Coronary artery (tissue), 2 donors: ENCODE measurements at regions not wholly inside any gene's neighbourhood (a gene's known extent, or its start where the extent isn't known, plus 50 kb on each side); places are given as distances from the start of the nearest gene placed in this dataset.

Experiments
- DNase-seq: peaks from one replicate; pipeline ENCODE4 v3.0.0-alpha.2; 2017; ENCODE audit warnings: low spot score
- H3K27ac ChIP-seq, 2 donors: fragments of 200-600 bp; sonication (generic); one replicate each; pipeline ENCODE4 v1.5.1; 2016 to 2019
- H3K4me3 ChIP-seq: fragments of 200-600 bp; sonication (generic); 2 replicates; pipeline ENCODE4 v1.5.1; 2016; ENCODE audit warnings: mild to moderate bottlenecking, moderate library complexity
- TF ChIP-seq, protein P1 (sequence below): fragments of 200-600 bp; sonication (generic); IDR thresholded peaks from one replicate; pipeline ENCODE4 v1.5.1; 2019; ENCODE audit warnings: antibody characterized with exemption

DNA sequence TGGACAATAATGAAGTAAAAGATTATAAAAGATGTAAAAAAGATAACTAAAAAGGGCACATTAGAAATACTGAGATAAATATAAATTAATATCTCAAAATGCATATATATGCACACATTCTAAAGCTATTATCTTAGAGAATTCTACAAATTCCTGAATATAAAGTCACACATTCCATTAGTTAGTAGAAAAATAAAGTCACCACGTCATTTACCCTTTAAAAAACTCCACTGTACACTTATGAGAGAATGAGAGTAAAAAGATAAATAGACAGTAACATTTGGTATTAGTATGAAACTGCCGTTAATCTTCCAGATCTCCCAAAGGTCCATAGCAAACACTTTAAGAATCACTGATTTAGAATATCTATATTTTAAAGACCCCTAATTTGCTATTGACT, 67.2 kb upstream of the IL15 start:
- Histone ChIP-seq H3K27ac (no peak overlapping the region), H3K4me3 (no peak overlapping the region)
- TF ChIP-seq, protein P1, sequence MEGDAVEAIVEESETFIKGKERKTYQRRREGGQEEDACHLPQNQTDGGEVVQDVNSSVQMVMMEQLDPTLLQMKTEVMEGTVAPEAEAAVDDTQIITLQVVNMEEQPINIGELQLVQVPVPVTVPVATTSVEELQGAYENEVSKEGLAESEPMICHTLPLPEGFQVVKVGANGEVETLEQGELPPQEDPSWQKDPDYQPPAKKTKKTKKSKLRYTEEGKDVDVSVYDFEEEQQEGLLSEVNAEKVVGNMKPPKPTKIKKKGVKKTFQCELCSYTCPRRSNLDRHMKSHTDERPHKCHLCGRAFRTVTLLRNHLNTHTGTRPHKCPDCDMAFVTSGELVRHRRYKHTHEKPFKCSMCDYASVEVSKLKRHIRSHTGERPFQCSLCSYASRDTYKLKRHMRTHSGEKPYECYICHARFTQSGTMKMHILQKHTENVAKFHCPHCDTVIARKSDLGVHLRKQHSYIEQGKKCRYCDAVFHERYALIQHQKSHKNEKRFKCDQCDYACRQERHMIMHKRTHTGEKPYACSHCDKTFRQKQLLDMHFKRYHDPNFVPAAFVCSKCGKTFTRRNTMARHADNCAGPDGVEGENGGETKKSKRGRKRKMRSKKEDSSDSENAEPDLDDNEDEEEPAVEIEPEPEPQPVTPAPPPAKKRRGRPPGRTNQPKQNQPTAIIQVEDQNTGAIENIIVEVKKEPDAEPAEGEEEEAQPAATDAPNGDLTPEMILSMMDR, result no peak
- DNase-seq, result no peak

- no peak for DNase-seq
- TF ChIP-seq, protein P1, result no peak
- Histone ChIP-seq H3K27ac (no peak overlapping the region), H3K4me3 (no peak overlapping the region)
Measured at GRCh38 chr4:141570290-141570689, 66.1 kb upstream of the IL15 start.

GRCh38 chr4:141571362-141571761, 65.0 kb upstream of the IL15 start:
- Histone ChIP-seq H3K27ac (no peak overlapping the region), H3K4me3 (no peak overlapping the region)
- DNase-seq, result no peak
- TF ChIP-seq, protein P1, result no peak

GRCh38 chr4:141571793-141572192, 64.6 kb upstream of the IL15 start:
- no peak for DNase-seq
- TF ChIP-seq, protein P1, result no peak
- no peak overlapping the region for H3K27ac ChIP-seq

GRCh38 chr4:141573678-141574077, 62.7 kb upstream of the IL15 start:
- H3K27ac ChIP-seq, result no peak overlapping the region
- no peak overlapping the region for H3K4me3 ChIP-seq
- no peak for DNase-seq
- TF ChIP-seq, protein P1, result no peak

More at GRCh38 chr4:141571793-141572192, 64.6 kb upstream of the IL15 start:
- no peak overlapping the region for H3K4me3 ChIP-seq

- no peak for DNase-seq
- Histone ChIP-seq H3K27ac (no peak overlapping the region), H3K4me3 (no peak overlapping the region)
- TF ChIP-seq, protein P1, result no peak
Measured at GRCh38 chr4:141575884-141576283, 60.5 kb upstream of the IL15 start.

DNA sequence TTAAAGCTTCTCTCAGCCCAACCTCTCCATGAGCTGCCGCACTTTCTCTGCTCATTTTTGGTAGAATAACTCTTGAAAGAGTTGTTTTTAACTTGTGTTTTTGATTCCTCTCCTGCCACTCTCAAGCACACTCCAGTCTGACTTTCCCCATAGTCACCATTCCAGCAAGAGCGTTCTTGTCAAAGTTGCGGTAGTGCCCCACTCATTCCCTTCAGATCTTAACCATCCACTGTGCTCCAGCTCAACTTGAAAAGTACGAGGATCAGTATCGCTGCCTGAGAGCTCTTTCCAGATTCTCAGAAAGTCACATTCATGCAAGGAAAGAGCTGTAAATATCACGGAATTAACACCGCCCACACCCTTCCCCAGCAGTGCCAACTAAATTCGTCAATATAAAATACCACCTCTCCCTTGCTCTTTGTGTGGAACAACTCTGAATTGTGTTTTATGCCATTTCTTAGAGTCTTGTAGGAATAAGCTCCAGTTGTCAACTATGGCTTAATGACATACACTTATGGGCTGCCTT, 59.7 kb upstream of the IL15 start:
- DNase-seq, result no peak
- no peak overlapping the region for H3K4me3 ChIP-seq
- TF ChIP-seq, protein P1, result no peak
- H3K27ac ChIP-seq, result no peak overlapping the region
